A673 (cell line): ENCODE measurements at regions not wholly inside any gene's neighbourhood (a gene's known extent, or its start where the extent isn't known, plus 50 kb on each side); places are given as distances from the start of the nearest gene placed in this dataset.

Experiments used
- EZH2 ChIP-seq: fragments of 200-600 bp; sonication (generic); IDR thresholded peaks from 2 replicates; pipeline ENCODE4 v1.6.1; 2017; ENCODE audit warnings: borderline replicate concordance, low read depth, mild to moderate bottlenecking, mixed read lengths, antibody characterized with exemption, low read length; ENCODE audit not compliant: poor library complexity, severe bottlenecking
- TF ChIP-seq, protein P1 (sequence below): fragments of 300-800, 200-600 bp; sonication (generic); conservative IDR thresholded peaks from 2 replicates; pipeline ENCODE4 v1.5.1; 2017; ENCODE audit warnings: low read depth, mild to moderate bottlenecking, antibody characterized with exemption, low read length, moderate library complexity, mixed read lengths

- TF ChIP-seq, protein P1, sequence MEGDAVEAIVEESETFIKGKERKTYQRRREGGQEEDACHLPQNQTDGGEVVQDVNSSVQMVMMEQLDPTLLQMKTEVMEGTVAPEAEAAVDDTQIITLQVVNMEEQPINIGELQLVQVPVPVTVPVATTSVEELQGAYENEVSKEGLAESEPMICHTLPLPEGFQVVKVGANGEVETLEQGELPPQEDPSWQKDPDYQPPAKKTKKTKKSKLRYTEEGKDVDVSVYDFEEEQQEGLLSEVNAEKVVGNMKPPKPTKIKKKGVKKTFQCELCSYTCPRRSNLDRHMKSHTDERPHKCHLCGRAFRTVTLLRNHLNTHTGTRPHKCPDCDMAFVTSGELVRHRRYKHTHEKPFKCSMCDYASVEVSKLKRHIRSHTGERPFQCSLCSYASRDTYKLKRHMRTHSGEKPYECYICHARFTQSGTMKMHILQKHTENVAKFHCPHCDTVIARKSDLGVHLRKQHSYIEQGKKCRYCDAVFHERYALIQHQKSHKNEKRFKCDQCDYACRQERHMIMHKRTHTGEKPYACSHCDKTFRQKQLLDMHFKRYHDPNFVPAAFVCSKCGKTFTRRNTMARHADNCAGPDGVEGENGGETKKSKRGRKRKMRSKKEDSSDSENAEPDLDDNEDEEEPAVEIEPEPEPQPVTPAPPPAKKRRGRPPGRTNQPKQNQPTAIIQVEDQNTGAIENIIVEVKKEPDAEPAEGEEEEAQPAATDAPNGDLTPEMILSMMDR, result no peak
- no peak for TF ChIP-seq EZH2
These were observed 66.1 kb upstream of the OLFM1 start for GRCh38 chr9:135021393-135021789.
